Natural killer cell (primary cell): ENCODE measurements at regions not wholly inside any gene's neighbourhood (a gene's known extent, or its start where the extent isn't known, plus 50 kb on each side); places are given as distances from the start of the nearest gene placed in this dataset.

ENCODE experiments used
- ATAC-seq, 3 donors: fragments of 150-1000 bp in 2 of 3; fragments of 200-7000 bp in 1 of 3; cut with Tn5 transposase; 1 replicate in 1 of 3; 2 replicates in 2 of 3; pipeline ENCODE4 v1.10.0; 2021; ENCODE audit warnings: mild to moderate bottlenecking in 2 of 3, moderate library complexity in 2 of 3
- DNase-seq, 2 donors: peaks; one replicate each; pipeline versions ENCODE4 v3.0.0 to v3.0.0-alpha.2; 2013 to 2021; ENCODE audit warnings: mixed read lengths in 1 of 2
- H3K27ac ChIP-seq: one replicate; pipeline ENCODE4 v1.5.1; 2013; ENCODE audit warnings: mild to moderate bottlenecking, low read length
- H3K27me3 ChIP-seq: one replicate; pipeline ENCODE4 v1.6.1; 2013; ENCODE audit warnings: low read length; ENCODE audit not compliant: control insufficient read depth, insufficient read depth
- H3K36me3 ChIP-seq: one replicate; pipeline ENCODE4 v1.6.1; 2013; ENCODE audit warnings: low read length; ENCODE audit not compliant: control insufficient read depth, insufficient read depth
- H3K4me1 ChIP-seq: one replicate; pipeline ENCODE4 v1.6.1; 2013; ENCODE audit warnings: low read length; ENCODE audit not compliant: control insufficient read depth, insufficient read depth
- H3K4me3 ChIP-seq: one replicate; pipeline ENCODE4 v1.5.1; 2013; ENCODE audit warnings: low read length
- H3K9me3 ChIP-seq: one replicate; pipeline ENCODE4 v1.6.1; 2013; ENCODE audit warnings: low read length; ENCODE audit not compliant: control insufficient read depth, insufficient read depth
- H3K27ac Mint-ChIP-seq, 2 donors: one replicate each; pipeline ENCODE4 v1.8.0; 2022; ENCODE audit warnings: mild to moderate bottlenecking in 2 of 2, mixed read lengths in 2 of 2, moderate library complexity in 1 of 2
- H3K27me3 Mint-ChIP-seq, 2 donors: one replicate each; pipeline ENCODE4 v1.8.0; 2022; ENCODE audit warnings: low read depth in 2 of 2, mixed read lengths in 2 of 2
- H3K36me3 Mint-ChIP-seq: one replicate; pipeline ENCODE4 v1.8.0; 2022; ENCODE audit warnings: mixed read lengths
- H3K4me1 Mint-ChIP-seq, 2 donors: one replicate each; pipeline ENCODE4 v1.8.0; 2022; ENCODE audit warnings: mixed read lengths in 2 of 2
- H3K4me3 Mint-ChIP-seq: one replicate; pipeline ENCODE4 v1.8.0; 2022; ENCODE audit warnings: mild to moderate bottlenecking, moderate library complexity, mixed read lengths
- H3K9me3 Mint-ChIP-seq, 2 donors: one replicate each; pipeline ENCODE4 v1.8.0; 2022; ENCODE audit warnings: mixed read lengths in 2 of 2
- WGBS: methylation state at CpG from one replicate; pipeline ENCODE4 v1.1.7; 2013; ENCODE audit warnings: missing lambda C conversion rate; ENCODE audit not compliant: insufficient coverage; 5-methylcytosine and 5-hydroxymethylcytosine counted together
- intact Hi-C: fragments of 100-400 bp; cut with micrococcal nuclease; formaldehyde crosslinking; loops from one replicate; pipeline ENCODE4 v1.14.2; 2022
- TF ChIP-seq, protein P1 (sequence below): fragments of 200-600 bp; IDR thresholded peaks from one replicate; pipeline ENCODE4 v1.8.0; 2022; ENCODE audit warnings: antibody characterized with exemption

DNA sequence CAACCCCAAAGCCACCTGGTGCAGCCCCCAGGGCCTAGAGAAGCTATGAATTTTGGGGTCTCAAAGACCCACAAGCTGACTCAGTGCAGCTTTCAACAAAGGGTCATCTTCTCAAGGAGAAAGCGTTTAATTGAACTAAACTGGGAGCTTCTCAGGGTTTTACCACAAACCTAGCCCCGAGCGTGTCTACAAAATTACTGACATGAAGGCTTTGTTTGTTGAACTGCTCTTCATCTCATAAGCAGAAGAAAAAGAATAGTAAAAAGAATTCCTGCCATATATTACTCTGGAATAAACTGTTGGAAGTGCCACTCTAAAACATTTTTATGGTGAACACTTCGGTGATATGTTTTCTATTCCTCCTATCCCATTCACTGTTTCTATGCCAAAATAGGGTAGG lies 50.8 kb upstream of the INCENP start:
- no peak overlapping the region for H3K4me3 Mint-ChIP-seq
- Histone ChIP-seq H3K4me1 (no peaks in the 10 kb centered on the region), H3K27ac (no peak overlapping the region), H3K4me3 (no peak overlapping the region), H3K36me3 (no peaks in the 10 kb centered on the region), H3K27me3 (no peaks in the 10 kb centered on the region), H3K9me3 (no peaks in the 10 kb centered on the region)
- no peak for DNase-seq
- ATAC-seq: no peak
- WGBS: 94% methylated on average over 4 of the region's 4 CpGs
- H3K36me3 Mint-ChIP-seq: no peaks in the 10 kb centered on the region
- intact Hi-C loops: no loop called here
- H3K4me1 Mint-ChIP-seq: no peaks in the 10 kb centered on the region
- H3K27ac Mint-ChIP-seq: no peak overlapping the region
- H3K27me3 Mint-ChIP-seq: peaks cover 0 to 7% of the 10 kb centered on the region in 2 donors
- TF ChIP-seq, protein P1, sequence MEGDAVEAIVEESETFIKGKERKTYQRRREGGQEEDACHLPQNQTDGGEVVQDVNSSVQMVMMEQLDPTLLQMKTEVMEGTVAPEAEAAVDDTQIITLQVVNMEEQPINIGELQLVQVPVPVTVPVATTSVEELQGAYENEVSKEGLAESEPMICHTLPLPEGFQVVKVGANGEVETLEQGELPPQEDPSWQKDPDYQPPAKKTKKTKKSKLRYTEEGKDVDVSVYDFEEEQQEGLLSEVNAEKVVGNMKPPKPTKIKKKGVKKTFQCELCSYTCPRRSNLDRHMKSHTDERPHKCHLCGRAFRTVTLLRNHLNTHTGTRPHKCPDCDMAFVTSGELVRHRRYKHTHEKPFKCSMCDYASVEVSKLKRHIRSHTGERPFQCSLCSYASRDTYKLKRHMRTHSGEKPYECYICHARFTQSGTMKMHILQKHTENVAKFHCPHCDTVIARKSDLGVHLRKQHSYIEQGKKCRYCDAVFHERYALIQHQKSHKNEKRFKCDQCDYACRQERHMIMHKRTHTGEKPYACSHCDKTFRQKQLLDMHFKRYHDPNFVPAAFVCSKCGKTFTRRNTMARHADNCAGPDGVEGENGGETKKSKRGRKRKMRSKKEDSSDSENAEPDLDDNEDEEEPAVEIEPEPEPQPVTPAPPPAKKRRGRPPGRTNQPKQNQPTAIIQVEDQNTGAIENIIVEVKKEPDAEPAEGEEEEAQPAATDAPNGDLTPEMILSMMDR: no peak
- no peaks in the 10 kb centered on the region for H3K9me3 Mint-ChIP-seq

DNA sequence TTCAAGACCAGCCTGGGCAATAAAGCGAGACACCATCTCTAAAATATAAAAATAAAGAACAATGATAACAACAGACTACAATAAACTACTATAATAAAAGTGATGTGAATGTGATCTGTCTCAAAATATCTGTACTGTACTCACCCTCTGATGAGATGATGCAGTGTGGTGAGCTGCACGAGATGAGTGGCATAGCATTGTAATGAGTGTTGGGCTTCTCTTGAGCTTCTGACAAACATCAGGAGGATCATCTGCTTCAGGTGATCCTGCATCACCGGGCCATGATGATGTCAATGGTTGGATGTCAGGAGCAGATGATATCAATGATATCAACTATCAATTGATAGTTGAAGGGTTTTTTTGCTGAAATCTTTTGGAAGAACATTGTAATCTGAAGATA lies 52.4 kb upstream of the INCENP start:
- H3K9me3 Mint-ChIP-seq: no peaks in the 10 kb centered on the region
- intact Hi-C loops: no loop called here

GRCh38 chr11:62069986-62070919 lies 53.6 kb upstream of the INCENP start:
- DNase-seq: no peak
- H3K27ac Mint-ChIP-seq: no peak overlapping the region
- TF ChIP-seq, protein P1: no peak
- H3K9me3 Mint-ChIP-seq: no peaks in the 10 kb centered on the region
- no peaks in the 10 kb centered on the region for H3K4me1 ChIP-seq
- H3K4me3 ChIP-seq: no peak overlapping the region
- H3K9me3 ChIP-seq: no peaks in the 10 kb centered on the region
- no peak overlapping the region for H3K4me3 Mint-ChIP-seq
- WGBS: 94% methylated on average over 14 of the region's 15 CpGs
- H3K27ac ChIP-seq: no peak overlapping the region
- no peaks in the 10 kb centered on the region for H3K27me3 ChIP-seq
- no peaks in the 10 kb centered on the region for H3K36me3 ChIP-seq
- H3K27me3 Mint-ChIP-seq: peaks cover 5 to 7% of the 10 kb centered on the region in 2 donors
- H3K4me1 Mint-ChIP-seq: no peaks in the 10 kb centered on the region
- intact Hi-C loops: no loop called here
- no peaks in the 10 kb centered on the region for H3K36me3 Mint-ChIP-seq
- ATAC-seq: no peak

More for the DNA sequence above, 52.4 kb upstream of the INCENP start:
- DNase-seq: no peak
- no peaks in the 10 kb centered on the region for H3K9me3 ChIP-seq
- no peak overlapping the region for H3K27ac ChIP-seq
- no peaks in the 10 kb centered on the region for H3K36me3 ChIP-seq
- H3K36me3 Mint-ChIP-seq: no peaks in the 10 kb centered on the region
- H3K4me3 Mint-ChIP-seq: no peak overlapping the region
- no peaks in the 10 kb centered on the region for H3K27me3 ChIP-seq
- WGBS: 80% methylated on average over 2 of the region's 3 CpGs
- H3K4me1 ChIP-seq: no peaks in the 10 kb centered on the region
- TF ChIP-seq, protein P1: no peak
- no peak overlapping the region for H3K4me3 ChIP-seq
- no peak overlapping the region for H3K27ac Mint-ChIP-seq
- H3K27me3 Mint-ChIP-seq: peaks cover 0 to 7% of the 10 kb centered on the region in 2 donors
- ATAC-seq: no peak
- no peaks in the 10 kb centered on the region for H3K4me1 Mint-ChIP-seq
